GM19328 (cell line): ENCODE measurements at regions not wholly inside any gene's neighbourhood (a gene's known extent, or its start where the extent isn't known, plus 50 kb on each side); places are given as distances from the start of the nearest gene placed in this dataset.
"Not testable (repeated sequence)": the region's sequence is repeated elsewhere in the genome, so short reads cannot be mapped to it uniquely, and the experiment has no call there.

Experiments
- ATAC-seq: cut with Tn5 transposase; IDR thresholded peaks from one replicate; pipeline ENCODE4 v1.9.1; 2021; ENCODE audit warnings: mild to moderate bottlenecking, moderate library complexity; ENCODE audit not compliant: unreplicated experiment

DNA sequence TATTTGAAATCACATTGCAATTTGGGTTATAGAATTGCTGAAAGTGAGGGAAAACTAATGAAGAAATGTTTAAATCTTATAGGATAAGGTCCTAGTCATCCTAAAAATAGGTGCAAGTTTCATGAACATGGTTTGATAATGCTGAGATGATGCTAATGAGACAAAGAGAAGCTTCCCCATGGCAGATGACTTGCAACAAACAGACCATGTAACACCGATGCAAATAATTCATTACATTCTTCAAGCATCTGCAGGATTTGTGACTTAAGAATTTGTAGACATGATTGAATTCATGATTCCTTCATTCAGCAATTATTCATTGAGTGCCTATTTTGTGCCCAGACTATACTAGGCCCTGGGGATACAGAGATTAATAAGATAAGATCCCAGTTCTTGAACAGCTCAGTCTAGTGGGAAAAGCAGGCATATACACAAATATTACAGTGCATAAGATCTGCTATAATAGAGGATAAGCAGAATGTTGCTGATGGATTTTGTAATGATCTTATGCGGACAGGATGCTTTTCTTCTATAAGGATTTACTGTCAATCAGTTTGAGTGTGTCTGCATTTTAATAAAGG lies 367.9 kb upstream of the GBE1 start:
- no peak for ATAC-seq

DNA sequence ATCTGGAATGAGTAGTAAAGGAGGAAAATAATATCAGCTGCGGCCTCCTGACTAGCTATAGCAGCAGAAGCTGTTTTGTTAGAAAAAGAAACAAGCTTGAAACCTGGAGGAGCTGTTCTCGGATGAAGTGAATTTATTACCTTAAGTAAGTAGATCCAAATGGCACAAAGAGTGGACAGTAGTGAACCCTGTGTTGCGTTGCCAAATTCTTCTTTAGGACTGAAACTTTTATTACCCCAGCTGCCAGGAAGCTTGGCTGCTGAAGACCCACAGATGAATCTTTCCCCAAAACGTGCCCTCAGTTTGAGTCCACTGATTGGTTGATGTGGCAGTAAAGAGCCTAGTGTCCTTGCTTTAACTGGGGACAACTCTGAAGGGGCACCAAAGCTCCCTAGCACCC lies 366.8 kb upstream of the GBE1 start:
- ATAC-seq, result no peak

DNA sequence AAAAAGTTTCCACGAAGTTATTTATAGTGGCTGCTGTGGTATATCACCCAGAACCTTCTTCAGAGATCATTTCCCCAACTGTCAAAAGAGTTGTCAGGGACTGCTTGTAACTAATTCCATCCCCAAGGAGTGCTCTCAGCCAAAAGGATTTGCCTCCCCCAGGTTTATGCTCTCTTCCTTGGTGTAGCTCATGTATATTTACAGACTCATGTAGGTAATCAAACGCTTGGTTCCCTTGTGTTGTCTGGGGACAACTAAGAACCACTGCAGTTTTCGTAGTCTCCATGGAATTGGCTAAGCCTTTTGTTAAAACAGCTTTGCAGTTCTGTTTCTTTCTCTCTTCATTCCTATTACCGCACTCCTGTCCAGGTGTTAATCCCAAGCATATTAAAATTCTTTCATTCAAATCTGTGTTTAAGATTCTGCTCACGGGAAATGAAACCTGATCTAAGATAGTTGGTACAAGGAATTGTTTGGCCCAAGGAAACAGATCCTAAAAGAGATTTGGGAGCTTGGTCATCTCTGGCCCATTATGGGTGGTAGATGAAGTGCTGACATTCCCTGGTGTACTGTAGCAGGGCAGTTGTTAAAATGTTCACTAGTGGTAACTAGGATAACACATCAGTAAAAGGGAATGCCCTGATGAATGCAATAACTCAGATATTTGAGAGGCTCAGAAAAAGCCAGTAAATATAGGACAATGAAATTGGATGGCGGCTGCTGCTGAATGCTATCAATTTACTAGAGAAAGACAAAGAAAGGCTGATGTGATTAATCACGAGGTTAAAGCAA lies 361.3 kb upstream of the GBE1 start:
- no peak for ATAC-seq

DNA sequence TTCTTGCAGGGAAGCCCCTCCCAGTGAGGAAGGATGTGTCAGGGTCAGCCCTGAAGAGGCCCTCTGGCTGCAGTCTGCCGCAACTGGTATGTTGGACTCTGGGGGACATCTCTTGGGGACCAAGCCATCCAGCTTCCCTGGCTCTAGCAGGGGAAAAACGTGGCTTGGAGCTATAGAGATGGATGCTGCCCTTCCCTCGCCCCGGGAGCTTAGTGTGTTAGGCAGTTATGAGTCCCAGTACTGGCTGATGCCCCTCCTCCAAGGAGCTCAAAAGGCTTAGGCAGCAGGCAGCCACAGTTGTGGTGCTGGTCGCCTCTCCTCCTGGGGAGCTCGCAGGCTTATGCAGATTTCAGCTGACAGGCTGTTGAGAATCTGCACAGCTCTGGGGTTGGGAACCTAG lies 353.1 kb upstream of the GBE1 start:
- ATAC-seq, result no peak

DNA sequence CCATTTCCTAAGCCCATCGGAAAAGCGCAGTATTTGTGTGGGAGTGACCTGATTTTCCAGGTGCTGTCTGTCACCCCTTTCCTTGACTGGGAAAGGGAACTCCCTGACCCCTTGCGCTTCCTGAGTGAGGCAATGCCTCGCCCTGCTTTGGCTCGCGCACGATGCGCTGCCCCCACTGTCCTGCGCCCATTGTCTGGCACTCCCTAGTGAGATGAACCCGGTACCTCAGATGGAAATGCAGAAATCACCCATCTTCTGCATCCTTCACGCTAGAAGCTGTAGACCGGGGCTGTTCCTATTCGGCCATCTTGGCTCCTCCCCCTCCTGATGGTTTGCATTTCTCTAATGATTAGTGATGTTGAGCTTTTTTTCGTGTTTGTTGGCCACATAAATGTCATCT lies 349.3 kb upstream of the GBE1 start:
- not testable (repeated sequence) for ATAC-seq

DNA sequence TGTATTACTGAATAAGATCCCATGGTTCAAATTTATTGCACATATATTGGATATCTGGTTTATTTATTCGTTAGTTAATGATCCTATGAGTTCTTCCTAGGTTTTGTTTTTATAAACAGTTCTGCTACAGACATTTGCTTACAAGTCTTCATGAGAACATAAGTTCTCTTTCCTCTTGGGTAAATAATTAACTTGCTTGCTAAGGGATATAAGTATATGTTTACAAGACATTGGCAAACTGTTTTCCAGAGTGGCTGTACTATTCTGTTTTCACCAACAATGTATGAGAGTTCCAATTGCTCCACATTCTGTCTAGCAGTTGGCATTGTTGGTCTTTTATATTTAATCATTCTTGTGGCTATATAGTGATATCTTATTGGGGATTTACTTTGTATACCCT lies 341.8 kb upstream of the GBE1 start:
- no peak for ATAC-seq

DNA sequence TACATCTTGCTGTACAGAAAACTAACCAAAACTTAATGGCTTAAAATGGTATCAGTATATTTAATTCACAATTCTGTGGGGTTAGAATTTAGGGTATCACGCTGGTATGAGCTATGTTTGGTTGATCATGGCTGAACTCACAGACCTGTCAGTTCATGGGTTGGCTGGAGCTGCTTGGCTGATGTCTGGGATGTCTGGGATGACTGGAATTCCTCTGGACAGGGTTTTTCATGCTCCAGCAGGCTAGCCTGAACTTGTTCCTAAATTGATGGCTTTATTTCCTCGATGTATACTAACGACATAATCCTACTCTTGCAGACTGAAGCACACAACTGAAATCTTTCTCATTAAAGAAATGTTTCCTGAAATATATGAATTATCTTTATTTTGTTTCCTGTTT lies 338.9 kb upstream of the GBE1 start:
- no peak for ATAC-seq

DNA sequence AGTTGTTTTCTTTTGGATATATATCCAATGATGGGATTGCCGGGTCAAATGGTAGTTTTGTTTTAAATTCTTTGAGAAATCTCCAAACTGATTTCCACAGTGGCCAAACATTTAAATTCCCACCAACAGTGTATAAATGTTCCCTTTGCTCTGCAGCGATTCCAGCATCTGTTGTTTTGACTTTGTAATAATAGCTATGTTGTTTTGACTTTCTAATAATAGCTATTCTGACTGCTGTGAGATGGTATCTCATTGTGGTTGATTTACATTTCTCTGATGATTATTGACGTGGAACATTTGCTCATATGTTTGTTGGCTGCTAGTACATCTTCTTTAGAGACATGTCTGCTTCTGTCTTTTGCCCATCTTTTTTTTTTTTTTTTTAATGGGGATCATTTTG lies 332.2 kb upstream of the GBE1 start:
- no peak for ATAC-seq

DNA sequence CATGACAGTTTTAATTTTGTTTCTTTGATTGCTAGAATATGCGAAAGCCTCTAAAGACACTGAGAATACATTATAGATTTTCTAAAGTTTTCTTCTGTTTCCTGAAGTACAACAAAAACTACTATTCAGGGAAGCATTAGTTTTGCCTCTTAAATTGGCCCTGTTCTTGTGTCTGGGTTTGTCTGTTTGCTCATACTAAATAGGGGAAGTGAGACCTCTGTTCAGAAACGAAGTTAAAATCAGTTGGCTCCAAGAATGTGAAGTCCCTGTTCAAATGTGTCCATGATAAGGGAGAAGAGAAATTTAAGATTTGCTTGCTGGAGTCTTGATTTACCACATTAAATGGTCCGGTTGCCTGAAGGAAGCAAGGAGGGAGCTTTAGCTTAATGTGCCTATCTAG lies 327.3 kb upstream of the GBE1 start:
- no peak for ATAC-seq

DNA sequence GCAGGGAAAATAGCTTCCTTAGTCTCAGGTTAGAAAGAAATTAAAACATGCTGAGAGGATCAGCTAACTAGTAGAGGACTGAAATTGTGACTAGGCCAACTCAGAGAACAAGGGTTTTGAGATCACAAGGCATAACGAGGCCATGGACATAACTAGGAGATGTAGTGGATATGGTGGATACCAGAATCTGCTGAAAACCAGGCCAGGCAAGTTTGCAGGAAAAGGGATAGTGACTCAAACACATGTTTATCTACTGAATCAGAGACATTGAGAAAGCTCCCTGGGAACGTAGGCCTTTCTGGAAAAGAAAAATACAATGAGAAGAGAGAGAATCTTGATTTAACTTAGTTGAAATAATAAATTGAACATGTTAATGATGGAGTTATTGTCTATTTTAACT lies 326.5 kb upstream of the GBE1 start:
- ATAC-seq, result no peak

DNA sequence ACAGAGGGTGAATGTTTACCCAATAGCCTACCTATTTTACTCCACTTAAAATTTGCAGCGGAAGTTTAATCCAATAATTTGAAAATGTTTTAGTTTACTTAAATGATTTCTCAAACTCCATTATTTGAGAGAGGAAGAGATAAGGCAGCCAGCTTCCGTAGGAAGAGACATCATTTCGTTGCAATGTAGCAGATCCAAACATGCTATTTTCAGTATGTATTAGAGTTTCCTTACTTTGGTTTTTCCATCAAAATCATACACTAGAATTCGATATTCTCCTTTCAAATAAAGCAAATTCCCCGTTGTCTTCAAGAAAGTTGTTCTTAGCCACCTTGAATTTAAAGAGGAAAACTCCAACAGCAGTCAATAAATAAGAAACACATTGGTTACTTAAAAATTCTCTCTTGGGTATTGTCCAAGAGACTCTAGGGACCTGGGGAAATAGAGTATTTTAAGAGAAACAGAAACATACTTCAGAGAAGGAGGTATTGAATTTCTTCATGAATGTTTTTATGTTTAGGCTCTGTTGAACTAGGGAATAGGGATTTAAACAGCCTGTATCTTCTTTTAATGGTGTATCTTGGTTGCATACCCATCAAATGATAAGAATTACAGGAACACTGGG lies 324.5 kb upstream of the GBE1 start:
- ATAC-seq, result no peak

DNA sequence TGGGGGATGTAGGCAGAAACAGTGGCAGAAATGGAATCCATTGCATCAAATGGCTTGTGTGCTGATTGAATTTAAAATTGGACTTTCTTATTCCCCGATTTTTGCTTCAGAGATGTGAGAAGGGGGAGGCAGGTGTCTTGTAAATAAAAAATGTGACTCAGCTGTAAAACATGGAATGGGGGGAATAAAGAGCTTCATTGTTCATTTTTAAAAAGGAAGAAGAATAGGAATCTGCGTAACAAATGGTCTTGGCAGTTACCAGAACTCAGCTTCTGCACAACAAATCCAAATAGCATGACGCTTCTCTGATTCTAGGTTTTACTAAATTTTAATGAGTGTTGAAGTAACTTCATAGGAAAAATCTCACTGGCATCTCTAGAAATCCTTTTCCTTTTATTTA lies 323.9 kb upstream of the GBE1 start:
- ATAC-seq, result no peak

DNA sequence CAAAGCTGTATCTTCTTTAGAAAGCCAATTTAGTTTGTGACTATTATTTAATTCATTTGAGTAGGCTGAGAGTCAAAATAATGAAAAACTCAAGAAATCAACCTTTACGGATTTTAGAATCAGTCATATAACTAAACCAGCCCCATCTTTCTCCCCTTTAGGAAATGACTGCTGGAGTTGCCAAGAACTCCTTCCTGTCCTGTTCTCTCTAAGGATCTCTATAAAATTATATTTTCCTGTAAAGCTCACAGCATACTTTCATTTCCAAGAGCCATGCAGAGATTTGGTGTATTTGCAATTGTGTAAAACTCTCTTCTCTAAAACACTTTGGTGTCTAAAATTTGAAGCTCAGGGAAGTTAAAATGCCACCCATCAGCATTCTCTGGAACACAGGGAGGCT lies 323.4 kb upstream of the GBE1 start:
- no peak for ATAC-seq

DNA sequence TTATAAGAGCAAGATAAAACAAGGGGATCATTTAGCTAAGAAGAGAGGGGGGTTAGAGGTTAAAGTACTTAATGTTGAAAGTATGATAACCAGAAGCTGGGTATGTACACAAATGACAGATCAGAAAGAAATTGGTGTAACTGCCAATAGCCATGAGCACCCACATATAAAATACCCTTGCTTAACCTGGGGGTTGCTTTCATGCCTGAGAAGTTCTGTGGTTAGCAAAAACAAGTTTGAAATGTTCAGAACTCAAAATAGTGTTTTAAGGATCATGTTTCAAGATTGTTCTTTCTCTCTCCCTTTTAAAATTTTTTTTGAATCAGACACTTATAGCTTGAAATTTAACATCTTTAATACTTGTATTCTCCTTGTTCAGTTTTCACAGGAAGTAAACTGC lies 321.4 kb upstream of the GBE1 start:
- no peak for ATAC-seq

DNA sequence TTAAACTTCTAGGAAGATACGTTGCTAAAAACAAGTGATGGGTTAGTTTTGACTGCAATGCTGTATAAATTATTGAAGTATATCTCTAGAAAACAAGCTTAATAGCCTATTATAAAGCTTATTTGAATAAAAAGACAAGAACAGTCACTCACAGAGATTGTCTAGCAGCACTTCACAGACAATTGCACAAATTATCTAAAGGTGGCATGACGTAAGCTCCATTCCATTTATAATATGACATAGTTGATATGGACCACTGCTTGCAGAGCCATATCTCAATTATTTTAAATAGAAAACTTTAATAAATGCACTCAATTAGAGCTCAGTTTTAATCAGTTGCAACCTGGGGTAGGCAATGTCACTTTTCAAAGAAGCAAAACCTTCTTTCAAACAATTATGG lies 319.9 kb upstream of the GBE1 start:
- ATAC-seq, result no peak

DNA sequence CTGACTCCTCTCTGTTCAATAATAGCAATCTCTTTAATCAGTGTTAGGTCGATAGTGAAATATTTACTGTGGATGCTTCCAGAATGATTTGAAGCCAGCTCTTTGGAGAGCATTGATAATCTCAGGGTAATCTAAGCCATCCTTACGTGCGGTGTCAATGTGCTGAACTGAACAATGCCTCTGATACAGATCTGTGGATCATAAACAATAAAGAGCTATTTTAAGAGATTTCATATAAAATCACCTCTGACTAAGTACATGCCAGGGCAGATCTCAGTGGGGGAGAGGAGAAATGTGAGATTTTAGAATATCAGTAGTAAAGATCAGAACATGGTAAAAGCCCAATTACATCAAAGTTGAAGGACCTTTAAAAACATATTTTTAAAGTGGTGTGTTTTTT lies 319.3 kb upstream of the GBE1 start:
- ATAC-seq, result no peak

DNA sequence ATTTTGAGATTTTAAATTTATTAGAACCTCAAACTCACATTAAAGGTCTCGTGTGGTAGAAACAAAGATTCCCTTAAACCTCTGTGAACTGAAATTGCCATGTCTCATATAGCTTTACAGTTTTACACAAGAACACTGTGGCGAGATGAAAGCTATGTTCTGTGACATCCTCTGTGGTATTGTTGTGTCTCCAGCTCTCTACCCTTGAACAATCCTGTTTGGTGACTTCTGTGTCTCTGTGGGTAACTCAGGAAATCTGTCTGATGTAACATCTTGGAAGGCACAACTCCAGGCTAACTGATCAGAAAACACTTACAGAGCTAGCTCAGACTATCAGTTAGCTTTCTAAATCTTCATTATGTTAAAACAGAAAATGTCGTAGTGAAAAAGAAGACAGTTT lies 318.8 kb upstream of the GBE1 start:
- ATAC-seq, result no peak

DNA sequence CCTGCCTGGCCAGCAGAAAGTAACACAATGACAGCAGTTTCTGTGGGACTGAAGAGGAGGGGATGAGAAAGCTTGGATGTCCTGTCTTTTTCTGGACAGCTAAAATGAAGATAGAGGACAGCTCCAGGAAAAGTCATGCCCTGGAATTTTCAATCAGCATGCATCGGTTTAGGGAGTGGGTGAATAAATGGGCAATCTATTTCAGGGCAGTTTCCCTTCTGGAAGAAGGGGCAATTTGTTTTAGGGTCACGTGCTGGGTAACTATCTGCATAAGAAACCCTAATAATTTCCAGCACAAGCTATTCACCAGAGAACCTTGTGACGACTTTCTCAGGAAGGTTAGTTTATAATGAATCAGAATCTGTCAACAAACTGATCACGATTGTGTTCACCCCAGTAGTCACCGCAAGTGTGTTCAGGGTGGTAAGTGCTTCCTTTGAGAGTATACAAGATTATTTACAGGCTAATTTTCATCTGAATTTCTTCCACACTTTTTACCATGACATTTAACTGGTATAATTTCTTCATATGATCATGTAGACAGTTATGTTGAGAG lies 318.0 kb upstream of the GBE1 start:
- no peak for ATAC-seq

DNA sequence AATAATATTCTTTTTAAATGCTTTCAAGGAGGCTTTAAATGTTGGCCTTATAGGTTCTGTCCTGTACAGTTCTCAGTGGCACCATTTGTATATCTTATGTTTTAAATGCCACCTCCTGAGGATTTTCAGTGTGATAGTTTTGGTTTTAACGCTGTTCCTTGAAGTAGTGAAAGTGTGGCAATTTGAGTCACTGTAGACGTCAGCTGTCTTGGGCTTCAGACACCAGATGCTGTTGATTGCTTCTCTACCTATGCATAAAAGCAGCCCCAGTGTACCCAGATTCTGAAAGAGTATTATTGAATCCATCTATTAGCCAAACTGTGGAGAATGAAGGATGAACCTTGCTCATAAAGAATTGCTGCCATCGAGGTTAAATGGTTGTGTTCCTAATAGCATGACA lies 316.8 kb upstream of the GBE1 start:
- ATAC-seq, result no peak

DNA sequence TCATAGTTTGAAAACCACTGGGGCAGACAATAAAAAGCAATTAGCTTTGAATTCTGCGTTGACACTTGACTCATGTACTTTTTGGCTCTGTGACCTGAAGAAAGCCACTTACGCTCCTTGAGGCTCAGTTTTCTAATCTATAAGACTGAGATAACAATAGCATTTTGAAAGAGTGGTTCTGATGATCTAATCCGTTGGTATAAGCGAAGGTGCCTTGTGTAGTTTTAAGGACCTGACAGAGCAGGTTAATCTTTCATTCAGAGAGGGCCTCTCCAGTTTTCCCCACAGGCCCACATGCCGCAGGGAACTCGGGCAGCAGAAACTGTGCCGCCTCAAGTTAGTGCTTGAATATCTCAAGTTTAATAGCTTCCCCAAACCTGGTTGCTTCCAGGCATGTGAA lies 306.0 kb upstream of the GBE1 start:
- no peak for ATAC-seq

DNA sequence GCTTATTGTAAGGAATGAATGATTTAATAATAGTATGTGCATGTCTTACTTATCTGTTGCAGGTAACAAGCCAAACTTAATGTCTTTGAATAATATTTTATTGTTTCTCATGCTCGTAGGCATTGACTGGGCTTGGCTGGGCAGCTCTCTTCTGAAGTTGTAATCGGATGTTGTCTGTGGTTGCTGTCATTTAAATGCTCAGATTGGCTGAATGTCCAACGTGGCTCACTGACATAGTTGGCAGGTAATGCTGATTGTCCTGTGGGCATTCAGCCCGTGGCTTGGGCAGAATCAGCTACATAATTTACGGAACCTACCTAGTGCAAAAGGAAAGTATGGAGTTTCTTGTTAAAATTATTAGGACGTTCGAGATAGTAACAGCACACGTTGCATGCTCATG lies 297.4 kb upstream of the GBE1 start:
- ATAC-seq, result no peak

DNA sequence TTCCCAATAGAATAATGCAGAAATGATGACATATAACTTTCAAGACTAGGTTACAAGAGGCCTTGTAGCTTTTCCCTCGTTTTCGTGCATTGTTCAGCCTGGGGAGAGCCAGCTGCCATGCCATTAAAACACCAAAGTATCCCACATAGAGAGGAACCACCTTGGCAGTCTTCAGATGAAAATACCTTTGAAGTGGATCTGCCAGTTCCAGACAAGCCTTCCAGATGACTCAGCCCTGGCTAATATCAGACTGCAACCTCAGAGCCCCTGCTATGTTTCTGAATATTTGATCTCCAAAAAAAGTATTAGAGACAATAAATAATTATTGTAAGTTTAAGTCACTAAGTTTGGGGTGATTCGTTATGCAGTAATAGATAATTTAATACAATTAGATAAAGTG lies 294.3 kb upstream of the GBE1 start:
- no peak for ATAC-seq
